Right lobe of liver (tissue), 4 donors: ENCODE measurements at regions not wholly inside any gene's neighbourhood (a gene's known extent, or its start where the extent isn't known, plus 50 kb on each side); places are given as distances from the start of the nearest gene placed in this dataset.

Experiments
- POLR2A ChIP-seq: fragments of 450-650 bp; IDR thresholded peaks from one replicate; pipeline ENCODE4 v1.6.1; 2017; ENCODE audit warnings: antibody characterized with exemption, mild to moderate bottlenecking
- TF ChIP-seq, protein P1 (sequence below), 4 donors: fragments of 200-600 bp in 3 of 4; fragments of 450-650 bp in 1 of 4; IDR thresholded peaks; one replicate each; pipeline versions ENCODE4 v1.5.1 to v1.8.0; 2016 to 2022; ENCODE audit warnings: antibody characterized with exemption in 4 of 4, mild to moderate bottlenecking in 2 of 4
- donor health status: DM: no; HTN: no; CAD: no.
- donor health status: DM: no; HTN: no; CAD: no.
- donor health status: DM: no; HTN: yes; CAD: no.

DNA sequence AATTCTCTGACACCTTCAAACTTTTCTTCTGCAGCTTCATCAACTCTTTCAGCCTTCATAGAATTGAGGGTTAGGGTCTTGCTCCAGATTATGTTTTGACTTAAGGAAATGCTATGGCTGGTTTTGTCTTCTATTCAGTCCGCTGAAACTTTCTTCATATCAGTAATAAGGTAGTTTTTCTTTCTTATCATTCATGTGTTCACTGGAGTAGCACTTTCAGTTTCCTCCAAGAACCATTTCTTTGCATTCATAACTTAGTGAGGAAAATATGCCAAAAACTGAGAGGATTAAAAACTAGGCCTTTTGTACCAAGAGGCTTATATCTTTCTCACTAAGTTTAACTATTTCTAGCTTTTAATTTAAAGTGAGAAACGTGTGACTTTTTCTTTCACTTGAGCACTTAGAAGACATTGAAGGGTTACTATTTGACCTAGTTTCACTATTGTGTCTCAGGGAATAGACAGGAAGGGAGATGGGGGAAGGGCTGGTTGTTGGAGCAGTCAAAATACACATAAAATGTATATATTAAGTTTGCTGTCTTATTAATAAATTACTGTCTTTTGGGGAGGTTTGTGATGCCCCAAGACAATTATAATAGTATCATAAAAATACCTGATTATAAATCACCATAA, 1110.1 kb downstream of the TBL1XR1 start:
- TF ChIP-seq POLR2A, result no peak
- TF ChIP-seq, protein P1, sequence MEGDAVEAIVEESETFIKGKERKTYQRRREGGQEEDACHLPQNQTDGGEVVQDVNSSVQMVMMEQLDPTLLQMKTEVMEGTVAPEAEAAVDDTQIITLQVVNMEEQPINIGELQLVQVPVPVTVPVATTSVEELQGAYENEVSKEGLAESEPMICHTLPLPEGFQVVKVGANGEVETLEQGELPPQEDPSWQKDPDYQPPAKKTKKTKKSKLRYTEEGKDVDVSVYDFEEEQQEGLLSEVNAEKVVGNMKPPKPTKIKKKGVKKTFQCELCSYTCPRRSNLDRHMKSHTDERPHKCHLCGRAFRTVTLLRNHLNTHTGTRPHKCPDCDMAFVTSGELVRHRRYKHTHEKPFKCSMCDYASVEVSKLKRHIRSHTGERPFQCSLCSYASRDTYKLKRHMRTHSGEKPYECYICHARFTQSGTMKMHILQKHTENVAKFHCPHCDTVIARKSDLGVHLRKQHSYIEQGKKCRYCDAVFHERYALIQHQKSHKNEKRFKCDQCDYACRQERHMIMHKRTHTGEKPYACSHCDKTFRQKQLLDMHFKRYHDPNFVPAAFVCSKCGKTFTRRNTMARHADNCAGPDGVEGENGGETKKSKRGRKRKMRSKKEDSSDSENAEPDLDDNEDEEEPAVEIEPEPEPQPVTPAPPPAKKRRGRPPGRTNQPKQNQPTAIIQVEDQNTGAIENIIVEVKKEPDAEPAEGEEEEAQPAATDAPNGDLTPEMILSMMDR (IDR thresholded peaks at IDR 0.05), result no peak
